ENCODE measurements at regions not wholly inside any gene's neighbourhood (a gene's known extent, or its start where the extent isn't known, plus 50 kb on each side); places are given as distances from the start of the nearest gene placed in this dataset.

DNA sequence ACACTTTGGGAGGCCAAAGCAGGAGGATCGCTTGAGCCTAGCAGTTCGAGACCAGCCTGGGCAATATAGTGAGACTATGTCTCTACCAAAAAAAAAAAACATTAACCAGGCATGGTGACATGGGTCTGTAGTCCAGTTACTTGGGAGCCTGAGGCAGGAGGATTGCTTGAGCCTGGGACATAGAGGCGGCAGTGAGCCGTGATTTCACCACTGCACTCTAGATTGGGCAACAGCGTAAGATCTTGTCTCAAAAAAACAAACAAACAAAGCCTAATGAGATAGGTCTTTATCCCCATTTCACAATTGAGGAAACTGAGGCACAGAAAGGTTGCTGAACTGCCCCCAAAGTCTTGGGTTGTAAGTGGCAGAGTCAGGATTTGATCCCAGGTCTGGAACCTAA is 70.5 kb upstream of the RAD23B start:
- in situ Hi-C loops (cut with MboI; ENCODE audit: low sequenced_read_pairs, unreplicated experiment): no loop called here
- TF ChIP-seq, protein P1, sequence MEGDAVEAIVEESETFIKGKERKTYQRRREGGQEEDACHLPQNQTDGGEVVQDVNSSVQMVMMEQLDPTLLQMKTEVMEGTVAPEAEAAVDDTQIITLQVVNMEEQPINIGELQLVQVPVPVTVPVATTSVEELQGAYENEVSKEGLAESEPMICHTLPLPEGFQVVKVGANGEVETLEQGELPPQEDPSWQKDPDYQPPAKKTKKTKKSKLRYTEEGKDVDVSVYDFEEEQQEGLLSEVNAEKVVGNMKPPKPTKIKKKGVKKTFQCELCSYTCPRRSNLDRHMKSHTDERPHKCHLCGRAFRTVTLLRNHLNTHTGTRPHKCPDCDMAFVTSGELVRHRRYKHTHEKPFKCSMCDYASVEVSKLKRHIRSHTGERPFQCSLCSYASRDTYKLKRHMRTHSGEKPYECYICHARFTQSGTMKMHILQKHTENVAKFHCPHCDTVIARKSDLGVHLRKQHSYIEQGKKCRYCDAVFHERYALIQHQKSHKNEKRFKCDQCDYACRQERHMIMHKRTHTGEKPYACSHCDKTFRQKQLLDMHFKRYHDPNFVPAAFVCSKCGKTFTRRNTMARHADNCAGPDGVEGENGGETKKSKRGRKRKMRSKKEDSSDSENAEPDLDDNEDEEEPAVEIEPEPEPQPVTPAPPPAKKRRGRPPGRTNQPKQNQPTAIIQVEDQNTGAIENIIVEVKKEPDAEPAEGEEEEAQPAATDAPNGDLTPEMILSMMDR (IDR thresholded peaks at IDR 0.05; ENCODE audit: borderline replicate concordance, control extremely low read depth, extremely low read depth, insufficient read depth, missing control alignments): no peak
- DNase-seq (ENCODE audit: low spot score): no peak

DNA sequence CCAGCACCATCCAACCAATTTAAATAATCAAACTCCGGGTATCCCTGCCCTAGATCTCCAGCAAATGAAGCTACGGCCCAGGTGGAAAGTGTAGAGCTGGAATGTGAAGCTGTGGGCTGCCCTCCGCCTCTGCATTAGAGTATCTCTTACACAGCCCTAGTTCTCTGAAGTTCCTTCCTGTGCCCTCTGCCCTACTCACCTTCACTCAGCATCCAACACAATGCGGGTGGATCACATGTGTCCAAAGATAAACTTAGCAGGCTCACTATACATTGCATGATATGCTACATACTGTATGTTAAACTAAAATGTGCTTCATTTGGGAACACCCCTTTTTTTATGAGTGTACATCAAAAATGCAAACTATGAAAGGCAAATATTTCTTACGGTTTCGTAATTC is 70.0 kb upstream of the RAD23B start:
- TF ChIP-seq, protein P1 (IDR thresholded peaks at IDR 0.05; ENCODE audit: borderline replicate concordance, control extremely low read depth, extremely low read depth, insufficient read depth, missing control alignments): no peak

DNA sequence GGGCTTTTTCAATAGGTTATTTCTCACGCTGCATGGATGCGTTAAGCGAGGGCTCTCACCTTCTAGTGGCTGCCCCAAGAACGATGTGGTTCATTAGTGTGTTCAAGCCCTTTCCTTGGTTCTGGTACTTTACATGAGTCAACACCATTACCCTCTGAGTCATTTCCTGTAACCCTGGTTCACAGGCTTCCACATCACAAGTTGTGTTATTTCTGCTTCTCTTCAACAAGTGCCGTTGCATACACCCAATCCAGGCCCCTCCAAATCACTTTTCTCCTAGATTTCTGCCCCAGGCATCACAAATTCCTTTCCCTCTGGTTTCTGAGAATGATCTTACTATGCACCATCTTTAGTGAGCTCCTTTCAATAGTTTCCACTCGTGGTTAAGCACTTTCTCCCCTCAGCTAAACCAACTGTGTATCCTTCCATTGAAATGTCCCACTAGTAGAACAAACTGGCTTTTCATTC is 69.5 kb upstream of the RAD23B start:
- TF ChIP-seq, protein P1 (IDR thresholded peaks at IDR 0.05; ENCODE audit: borderline replicate concordance, control extremely low read depth, extremely low read depth, insufficient read depth, missing control alignments): no peak
- DNase-seq (ENCODE audit: low spot score): peak; percentile 46
- in situ Hi-C loops (cut with MboI; ENCODE audit: low sequenced_read_pairs, unreplicated experiment): no loop called here

More for the DNA sequence above, 70.0 kb upstream of the RAD23B start:
- DNase-seq (ENCODE audit: low spot score): no peak
- in situ Hi-C loops (cut with MboI; ENCODE audit: low sequenced_read_pairs, unreplicated experiment): no loop called here

DNA sequence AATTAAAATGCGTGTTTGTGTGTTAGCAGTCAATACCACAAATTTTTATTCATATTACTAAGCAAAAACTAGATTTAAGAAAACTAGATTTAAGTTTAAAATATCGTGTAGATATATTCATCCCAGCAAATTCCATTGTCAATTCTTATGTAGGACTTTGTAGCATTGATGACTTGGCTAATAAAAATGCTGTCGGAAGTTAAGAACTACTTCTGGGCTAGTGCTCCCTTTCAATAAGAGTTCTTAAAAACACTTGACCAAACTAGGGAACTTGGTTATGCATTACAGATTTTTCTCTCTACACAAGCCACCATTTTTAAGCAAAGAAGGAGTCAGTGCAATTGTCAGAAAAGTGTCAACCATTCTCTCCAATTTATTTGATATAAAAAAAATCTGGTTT is 68.7 kb upstream of the RAD23B start:
- in situ Hi-C loops (cut with MboI; ENCODE audit: low sequenced_read_pairs, unreplicated experiment): no loop called here
- no peak for DNase-seq (ENCODE audit: low spot score)
- TF ChIP-seq, protein P1 (IDR thresholded peaks at IDR 0.05; ENCODE audit: borderline replicate concordance, control extremely low read depth, extremely low read depth, insufficient read depth, missing control alignments): no peak

DNA sequence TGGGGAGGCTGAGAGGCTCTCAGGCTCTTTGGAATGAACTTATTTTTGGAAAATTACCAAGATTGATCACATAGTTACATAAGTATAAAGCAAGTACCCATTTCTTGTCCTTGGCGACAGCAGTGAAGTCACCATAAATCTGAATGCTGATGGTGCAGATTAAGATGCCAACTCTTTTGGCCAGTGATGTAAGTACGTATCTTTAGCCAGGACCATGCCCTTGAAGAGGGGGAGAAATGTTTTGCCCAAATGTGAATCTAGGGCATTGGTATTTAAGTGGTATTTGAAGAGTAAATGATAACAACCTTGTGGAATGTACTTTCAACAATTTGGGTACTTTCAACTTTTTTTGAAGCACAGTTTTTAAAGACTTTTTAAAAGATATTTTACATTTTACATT is 68.2 kb upstream of the RAD23B start:
- in situ Hi-C loops (cut with MboI; ENCODE audit: low sequenced_read_pairs, unreplicated experiment): no loop called here
- no peak for DNase-seq (ENCODE audit: low spot score)
- TF ChIP-seq, protein P1 (IDR thresholded peaks at IDR 0.05; ENCODE audit: borderline replicate concordance, control extremely low read depth, extremely low read depth, insufficient read depth, missing control alignments): no peak

DNA sequence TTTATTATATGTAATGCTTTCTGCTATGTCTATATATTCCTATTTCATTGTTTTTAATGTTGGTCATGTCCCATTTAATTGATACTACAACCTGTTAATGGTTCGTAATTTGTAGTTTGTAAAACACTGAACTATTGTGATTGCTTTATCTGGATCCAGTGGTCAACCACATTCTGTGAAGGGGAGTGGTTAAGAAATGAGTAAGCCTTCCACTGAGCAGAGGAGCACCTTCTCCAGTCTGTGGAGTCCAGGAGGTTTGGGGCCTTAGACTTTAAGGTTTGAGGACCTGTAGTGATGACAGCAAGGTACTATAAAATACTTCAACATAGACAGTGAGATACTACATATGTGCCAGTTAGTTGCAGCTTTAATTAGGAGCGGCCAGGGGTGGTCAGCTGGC is 67.7 kb upstream of the RAD23B start:
- no peak for DNase-seq (ENCODE audit: low spot score)
- in situ Hi-C loops (cut with MboI; ENCODE audit: low sequenced_read_pairs, unreplicated experiment): no loop called here
- TF ChIP-seq, protein P1 (IDR thresholded peaks at IDR 0.05; ENCODE audit: borderline replicate concordance, control extremely low read depth, extremely low read depth, insufficient read depth, missing control alignments): no peak

DNA sequence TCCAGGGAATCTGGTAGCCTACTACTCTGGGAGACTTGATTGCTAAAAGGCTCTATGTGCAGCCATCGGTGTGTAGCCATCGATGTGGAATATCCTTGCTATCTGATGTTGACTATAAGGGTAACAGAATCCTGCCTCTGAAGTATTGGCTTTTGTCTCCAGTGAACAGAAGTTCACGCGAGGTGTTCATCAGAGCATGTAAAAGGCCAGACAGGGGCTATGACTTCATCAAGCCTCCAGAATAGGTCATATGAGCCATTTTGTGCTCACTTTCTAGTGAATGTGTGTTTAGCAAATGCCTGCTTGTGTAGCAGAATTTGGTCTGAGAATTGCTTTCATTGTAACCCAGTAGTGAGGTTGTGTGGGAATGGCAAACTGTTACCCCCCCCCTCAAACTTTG is 66.8 kb upstream of the RAD23B start:
- in situ Hi-C loops (cut with MboI; ENCODE audit: low sequenced_read_pairs, unreplicated experiment): no loop called here
- TF ChIP-seq, protein P1 (IDR thresholded peaks at IDR 0.05; ENCODE audit: borderline replicate concordance, control extremely low read depth, extremely low read depth, insufficient read depth, missing control alignments): no peak
- DNase-seq (ENCODE audit: low spot score): no peak

Data from GM13976 (cell line).